Keratinocyte (primary cell): ENCODE measurements at regions not wholly inside any gene's neighbourhood (a gene's known extent, or its start where the extent isn't known, plus 50 kb on each side); places are given as distances from the start of the nearest gene placed in this dataset.

Experiments
- DNase-seq: peaks from one replicate; pipeline ENCODE4 v3.0.0-alpha.2; 2011; ENCODE audit warnings: low read depth, missing footprints, low spot score
- FAIRE-seq: peaks from 2 replicates; lab custom pipeline; 2011; peaks lifted over from hg19 to GRCh38; lab: Jason Lieb, UNC
- H2AFZ ChIP-seq: 2 replicates; pipeline ENCODE4 v1.6.0; 2012; ENCODE audit warnings: low read length, control low read depth, inconsistent platforms; ENCODE audit not compliant: control insufficient read depth
- H3K27ac ChIP-seq: 2 replicates; pipeline ENCODE4 v1.5.1; 2011; ENCODE audit warnings: low read length; ENCODE audit not compliant: control insufficient read depth, insufficient read depth
- H3K27me3 ChIP-seq: 3 replicates; pipeline ENCODE4 v1.6.0; 2011; ENCODE audit warnings: low read length; ENCODE audit not compliant: control insufficient read depth, insufficient read depth; ENCODE audit errors: extremely low read depth
- H3K36me3 ChIP-seq, 2 experiments: 2 replicates in 1 of 2; 3 replicates in 1 of 2; pipeline ENCODE4 v1.5.1; 2011; ENCODE audit warnings: low read length in 2 of 2, mild to moderate bottlenecking in 1 of 2; ENCODE audit not compliant: control insufficient read depth in 2 of 2, insufficient read depth in 2 of 2; ENCODE audit errors: extremely low read depth in 1 of 2
- H3K4me1 ChIP-seq: 3 replicates; pipeline ENCODE4 v1.5.1; 2011; ENCODE audit warnings: low read length; ENCODE audit not compliant: control insufficient read depth, insufficient read depth; ENCODE audit errors: extremely low read depth
- H3K4me2 ChIP-seq: 3 replicates; pipeline ENCODE4 v1.6.0; 2011; ENCODE audit warnings: low read depth, low read length; ENCODE audit not compliant: control insufficient read depth, insufficient read depth; ENCODE audit errors: extremely low read depth
- H3K4me3 ChIP-seq, 3 experiments: fragments of 200-600 bp in 1 of 3; sonication (generic) in 1 of 3; 2 replicates in 2 of 3; 3 replicates in 1 of 3; pipeline ENCODE4 v1.5.1; 2011 to 2016; ENCODE audit warnings: low read length in 3 of 3, mild to moderate bottlenecking in 3 of 3, control low read depth in 2 of 3, inconsistent platforms in 1 of 3, low read depth in 1 of 3, mixed read lengths in 1 of 3, mixed run types in 1 of 3, moderate library complexity in 1 of 3; ENCODE audit not compliant: control insufficient read depth in 2 of 3, insufficient read depth in 2 of 3; ENCODE audit errors: extremely low read depth in 1 of 3
- H3K79me2 ChIP-seq: 2 replicates; pipeline ENCODE4 v1.6.0; 2012; ENCODE audit warnings: low read length; ENCODE audit not compliant: control insufficient read depth, insufficient read depth
- H3K9ac ChIP-seq: 3 replicates; pipeline ENCODE4 v1.6.0; 2011; ENCODE audit warnings: low read length; ENCODE audit not compliant: control insufficient read depth, insufficient read depth; ENCODE audit errors: extremely low read depth
- H3K9me1 ChIP-seq: 3 replicates; pipeline ENCODE4 v1.6.0; 2011; ENCODE audit warnings: low read length; ENCODE audit not compliant: control insufficient read depth, insufficient read depth; ENCODE audit errors: extremely low read depth
- H3K9me3 ChIP-seq: 2 replicates; pipeline ENCODE4 v1.5.1; 2012; ENCODE audit warnings: low read depth, low read length; ENCODE audit not compliant: control insufficient read depth
- H4K20me1 ChIP-seq: 3 replicates; pipeline ENCODE4 v1.6.0; 2011; ENCODE audit warnings: low read length; ENCODE audit not compliant: control insufficient read depth, insufficient read depth; ENCODE audit errors: extremely low read depth
- EZH2 ChIP-seq: IDR thresholded peaks from one replicate; pipeline ENCODE4 v1.6.1; 2012; ENCODE audit warnings: inconsistent platforms, mild to moderate bottlenecking, low read length, moderate library complexity
- dilution Hi-C: fragments of 300-500 bp; cut with MboI; formaldehyde crosslinking; loops from one replicate; pipeline ENCODE4 v1.7.0; 2020; ENCODE audit warnings: low sequenced_read_pairs; ENCODE audit not compliant: extremely low pct_ligation_motif_present
- TF ChIP-seq, protein P1 (sequence below), 3 experiments: IDR thresholded peaks in 1 of 3; conservative IDR thresholded peaks in 1 of 3; optimal IDR thresholded peaks in 1 of 3; 2 replicates in 2 of 3; 3 replicates in 1 of 3; pipeline versions ENCODE3 to v1.5.1; 2011; ENCODE audit warnings: low read length in 3 of 3, mild to moderate bottlenecking in 3 of 3, moderate library complexity in 2 of 3, control low read depth in 1 of 3, inconsistent platforms in 1 of 3; ENCODE audit not compliant: insufficient read depth in 2 of 3; ENCODE audit errors: extremely low read depth in 1 of 3

DNA sequence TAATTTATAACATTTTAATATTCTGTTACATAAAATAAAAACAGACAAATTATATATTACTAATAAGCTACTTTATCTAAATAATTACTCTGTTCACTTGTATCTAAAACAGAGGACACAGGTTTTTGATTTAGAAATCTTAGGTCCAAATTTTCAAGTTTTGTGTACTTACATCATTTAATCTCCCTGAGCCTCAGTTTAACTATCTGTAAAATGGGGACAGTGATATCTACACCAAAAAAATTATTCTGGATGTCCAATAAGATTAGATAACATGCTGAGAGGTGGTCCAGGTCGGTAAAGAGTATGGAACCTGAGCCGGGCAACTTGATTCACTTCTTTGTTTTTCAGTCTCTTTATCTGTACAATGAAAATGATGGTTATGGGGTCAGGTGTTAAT, 263.8 kb upstream of the CDIN1 start:
- Histone ChIP-seq H4K20me1 (no peaks in the 10 kb centered on the region), H3K27me3 (no peaks in the 10 kb centered on the region), H3K4me1 (no peaks in the 10 kb centered on the region), H3K4me2 (no peak overlapping the region), H3K9me1 (no peaks in the 10 kb centered on the region), H3K4me3 (no peak overlapping the region), H3K36me3 (no peaks in the 10 kb centered on the region), H3K9ac (no peak overlapping the region), H3K27ac (no peak overlapping the region), H2AFZ (no peak overlapping the region), H3K79me2 (no peaks in the 10 kb centered on the region), H3K9me3 (no peaks in the 10 kb centered on the region)
- no peak for TF ChIP-seq EZH2
- TF ChIP-seq, protein P1, sequence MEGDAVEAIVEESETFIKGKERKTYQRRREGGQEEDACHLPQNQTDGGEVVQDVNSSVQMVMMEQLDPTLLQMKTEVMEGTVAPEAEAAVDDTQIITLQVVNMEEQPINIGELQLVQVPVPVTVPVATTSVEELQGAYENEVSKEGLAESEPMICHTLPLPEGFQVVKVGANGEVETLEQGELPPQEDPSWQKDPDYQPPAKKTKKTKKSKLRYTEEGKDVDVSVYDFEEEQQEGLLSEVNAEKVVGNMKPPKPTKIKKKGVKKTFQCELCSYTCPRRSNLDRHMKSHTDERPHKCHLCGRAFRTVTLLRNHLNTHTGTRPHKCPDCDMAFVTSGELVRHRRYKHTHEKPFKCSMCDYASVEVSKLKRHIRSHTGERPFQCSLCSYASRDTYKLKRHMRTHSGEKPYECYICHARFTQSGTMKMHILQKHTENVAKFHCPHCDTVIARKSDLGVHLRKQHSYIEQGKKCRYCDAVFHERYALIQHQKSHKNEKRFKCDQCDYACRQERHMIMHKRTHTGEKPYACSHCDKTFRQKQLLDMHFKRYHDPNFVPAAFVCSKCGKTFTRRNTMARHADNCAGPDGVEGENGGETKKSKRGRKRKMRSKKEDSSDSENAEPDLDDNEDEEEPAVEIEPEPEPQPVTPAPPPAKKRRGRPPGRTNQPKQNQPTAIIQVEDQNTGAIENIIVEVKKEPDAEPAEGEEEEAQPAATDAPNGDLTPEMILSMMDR (optimal IDR thresholded peaks at IDR 0.05 in 1 of 3, IDR thresholded peaks at IDR 0.05 in 1 of 3, conservative IDR thresholded peaks at IDR 0.05 in 1 of 3; ENCODE audit: extremely low read depth in 1 of 3, insufficient read depth in 2 of 3, low read length in 3 of 3): no peak
- FAIRE-seq: no peak
- no peak for DNase-seq
- dilution Hi-C loops: no loop called here

GRCh38 chr15:36323615-36324014, 255.8 kb upstream of the CDIN1 start:
- no peak for DNase-seq
- TF ChIP-seq EZH2: no peak
- TF ChIP-seq, protein P1 (optimal IDR thresholded peaks at IDR 0.05 in 1 of 3, IDR thresholded peaks at IDR 0.05 in 1 of 3, conservative IDR thresholded peaks at IDR 0.05 in 1 of 3; ENCODE audit: extremely low read depth in 1 of 3, insufficient read depth in 2 of 3, low read length in 3 of 3): no peak
- Histone ChIP-seq H3K4me1 (no peaks in the 10 kb centered on the region), H3K9me3 (no peaks in the 10 kb centered on the region), H3K79me2 (no peaks in the 10 kb centered on the region), H3K27me3 (no peaks in the 10 kb centered on the region), H4K20me1 (no peaks in the 10 kb centered on the region), H2AFZ (no peak overlapping the region), H3K27ac (no peak overlapping the region), H3K36me3 (no peaks in the 10 kb centered on the region), H3K4me3 (no peak overlapping the region), H3K4me2 (no peak overlapping the region), H3K9me1 (no peaks in the 10 kb centered on the region), H3K9ac (no peak overlapping the region)
- dilution Hi-C loops: no loop called here
- no peak for FAIRE-seq
